BLaER1 treated with 17β-estradiol and CSF1 and Interleukin-3, amounts not matched to agents 10 nM and 100 nM (cell line): ENCODE measurements at regions not wholly inside any gene's neighbourhood (a gene's known extent, or its start where the extent isn't known, plus 50 kb on each side); places are given as distances from the start of the nearest gene placed in this dataset.

Experiments
- H3K27ac ChIP-seq, 11 experiments: shearing (Covaris generic); formaldehyde crosslinking; 2 replicates each; pipeline ENCODE4 v1.8.1; 2022
- H3K27me3 ChIP-seq, 11 experiments: shearing (Covaris generic); formaldehyde crosslinking; 2 replicates each; pipeline ENCODE4 v1.8.1; 2022
- H3K36me3 ChIP-seq, 11 experiments: shearing (Covaris generic); formaldehyde crosslinking; 2 replicates each; pipeline ENCODE4 v1.8.1; 2022
- H3K4me1 ChIP-seq, 10 experiments: shearing (Covaris generic); formaldehyde crosslinking; 2 replicates each; pipeline ENCODE4 v1.8.1; 2022
- H3K4me2 ChIP-seq, 11 experiments: shearing (Covaris generic); formaldehyde crosslinking; 2 replicates each; pipeline ENCODE4 v1.8.1; 2022
- H3K4me3 ChIP-seq, 10 experiments: shearing (Covaris generic); formaldehyde crosslinking; 2 replicates each; pipeline ENCODE4 v1.8.1; 2022
- H3K9ac ChIP-seq, 11 experiments: shearing (Covaris generic); formaldehyde crosslinking; 2 replicates each; pipeline ENCODE4 v1.8.1; 2022
- H3K9me3 ChIP-seq, 11 experiments: shearing (Covaris generic); formaldehyde crosslinking; replicated peaks in 1 of 11; 2 replicates each; pipeline ENCODE4 v1.8.1; 2022
- H4K20me1 ChIP-seq, 11 experiments: shearing (Covaris generic); formaldehyde crosslinking; 2 replicates each; pipeline ENCODE4 v1.8.1; 2022
- Cebpa-rat ChIP-seq, 11 experiments: shearing (Covaris generic); IDR thresholded peaks; 2 replicates each; pipeline ENCODE4 v1.8.1; 2022

DNA sequence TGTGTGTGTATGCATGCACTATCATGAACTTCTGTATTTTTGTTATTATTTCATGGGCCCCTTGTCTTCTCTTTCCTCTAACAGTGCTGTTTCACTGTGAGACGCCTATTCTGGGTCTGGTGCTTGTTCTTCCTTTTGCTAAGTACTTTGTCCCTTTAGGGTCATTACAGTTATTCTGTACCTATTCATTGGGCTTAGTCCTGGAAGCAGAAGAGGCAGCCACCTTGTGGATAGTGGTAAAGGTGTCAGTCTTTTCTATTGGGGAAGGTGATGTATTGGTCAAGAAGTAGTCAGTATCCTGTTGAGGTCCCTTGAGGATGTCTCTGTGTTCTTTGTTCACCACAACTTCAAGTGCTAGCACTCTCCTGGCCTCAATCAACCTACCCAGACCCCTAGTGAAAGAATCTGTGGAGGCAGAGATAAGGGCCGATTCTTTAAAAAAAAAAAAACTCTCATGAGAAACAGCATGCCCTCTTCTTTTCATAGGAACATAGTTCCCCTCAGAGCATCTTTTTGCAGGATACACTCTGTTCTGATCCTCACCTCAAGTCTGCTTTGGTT lies 593.8 kb downstream of the SPRY1 start:
- Histone ChIP-seq H3K27me3 (no peaks in the 10 kb centered on the region), H3K9ac (no peak overlapping the region), H3K27ac (no peak overlapping the region), H4K20me1 (no peaks in the 10 kb centered on the region), H3K36me3 (no peaks in the 10 kb centered on the region), H3K9me3 (peaks cover 0 to 10% (median 0%) of the 10 kb centered on the region in 11 experiments; a peak in 6 of 22 replicates), H3K4me3 (no peak overlapping the region), H3K4me2 (no peak overlapping the region), H3K4me1 (peaks cover 0 to 10% (median 0%) of the 10 kb centered on the region in 10 experiments; a peak in 7 of 20 replicates)
- TF ChIP-seq Cebpa-rat (IDR thresholded peaks at IDR 0.05) = no peak

DNA sequence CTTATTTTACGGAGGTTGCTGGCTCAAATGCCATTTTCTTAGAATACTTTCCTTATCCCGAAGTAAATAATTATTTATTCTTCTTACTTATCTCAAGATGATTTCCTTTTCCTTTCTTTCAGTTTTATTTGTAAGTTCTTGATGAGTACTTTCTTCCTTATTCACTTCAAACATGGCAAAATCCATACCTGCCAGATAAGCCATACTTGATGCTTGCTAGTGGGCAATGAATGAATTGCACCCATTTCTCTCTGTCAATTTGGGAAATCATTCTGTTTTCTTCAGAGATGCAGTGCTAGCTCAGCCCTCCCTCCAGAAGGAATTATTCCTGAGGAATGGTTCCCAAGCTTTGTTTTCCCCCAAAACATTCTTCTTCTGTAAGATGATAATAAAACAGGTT lies 598.3 kb downstream of the SPRY1 start:
- H3K4me3 ChIP-seq = no peak overlapping the region
- no peak for TF ChIP-seq Cebpa-rat (IDR thresholded peaks at IDR 0.05)
- H3K9me3 ChIP-seq = peaks cover 0 to 10% (median 0%) of the 10 kb centered on the region in 11 experiments; a peak in 6 of 22 replicates
- H4K20me1 ChIP-seq = no peaks in the 10 kb centered on the region
- H3K36me3 ChIP-seq = no peaks in the 10 kb centered on the region
- no peak overlapping the region for H3K4me2 ChIP-seq
- no peaks in the 10 kb centered on the region for H3K27me3 ChIP-seq
- H3K9ac ChIP-seq = no peak overlapping the region
- peaks cover 0 to 34% (median 0%) of the 10 kb centered on the region in 10 experiments; a peak in 5 of 20 replicates for H3K4me1 ChIP-seq
- no peak overlapping the region for H3K27ac ChIP-seq

DNA sequence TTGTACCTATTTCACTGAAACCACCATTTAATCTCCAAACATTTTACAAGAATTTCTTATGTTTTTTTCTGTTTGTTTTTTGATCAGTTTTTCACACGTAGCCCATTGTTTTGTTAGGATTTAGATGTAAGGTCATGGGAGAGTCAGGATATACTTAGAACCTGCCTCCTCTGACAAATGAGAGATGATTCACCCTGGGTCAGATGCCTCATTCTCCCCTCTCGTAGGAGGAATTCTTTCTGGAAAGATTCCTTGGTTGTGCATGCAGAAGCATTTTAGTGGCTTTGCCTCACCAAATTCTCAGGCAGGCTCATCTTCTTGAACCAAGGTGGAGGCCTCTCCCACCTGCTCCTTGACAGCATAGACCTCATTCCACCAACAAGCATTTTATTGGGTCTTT lies 599.3 kb downstream of the SPRY1 start:
- Histone ChIP-seq H3K4me2 (peak overlapping the region in 1 of 11 experiments; percentile 49; a peak in 3 of 22 replicates), H3K9ac (no peak overlapping the region), H3K27ac (no peak overlapping the region)

DNA sequence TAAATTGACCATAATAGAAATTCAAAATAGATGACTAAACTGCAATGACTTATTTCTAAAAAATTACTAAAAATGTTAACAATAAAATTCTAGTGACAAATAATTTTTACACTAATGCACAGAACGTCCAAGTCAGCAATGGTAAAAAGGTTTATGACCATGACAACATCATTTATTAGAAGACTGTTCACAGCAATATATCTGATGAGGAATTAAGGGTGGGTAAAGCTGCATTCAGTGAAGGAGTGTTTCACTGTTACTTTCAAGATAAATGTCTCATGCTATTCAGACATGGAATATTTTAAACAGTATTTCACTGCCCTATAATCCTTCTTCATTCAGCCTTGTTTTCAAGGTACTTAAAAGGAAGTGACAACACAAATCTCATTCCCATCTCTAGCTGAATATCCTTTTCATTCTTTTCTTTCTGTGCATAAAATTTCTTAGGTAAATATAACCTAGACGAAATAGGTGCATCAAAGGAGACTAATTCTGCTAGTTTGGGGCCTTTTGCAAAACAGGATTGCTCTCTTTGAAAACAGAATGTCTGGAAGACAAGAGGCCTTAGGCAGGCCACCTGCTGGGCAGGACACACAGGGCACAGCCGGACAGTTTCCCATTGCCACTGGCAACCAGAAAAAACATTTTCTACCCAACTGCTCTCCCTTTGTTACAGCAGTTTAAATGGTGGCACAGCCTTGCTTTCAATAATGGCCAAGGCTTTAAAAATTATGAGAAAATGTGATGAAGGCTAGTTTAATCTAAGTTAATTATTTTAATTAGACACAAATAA lies 600.3 kb downstream of the SPRY1 start:
- TF ChIP-seq Cebpa-rat (IDR thresholded peaks at IDR 0.05) = no peak

More for the DNA sequence above, 599.3 kb downstream of the SPRY1 start:
- Histone ChIP-seq H4K20me1 (no peaks in the 10 kb centered on the region), H3K9me3 (peaks cover 0 to 10% (median 0%) of the 10 kb centered on the region in 11 experiments; a peak in 6 of 22 replicates), H3K27me3 (no peaks in the 10 kb centered on the region), H3K4me3 (no peak overlapping the region), H3K36me3 (no peaks in the 10 kb centered on the region), H3K4me1 (peaks cover 0 to 34% (median 0%) of the 10 kb centered on the region in 10 experiments; a peak in 5 of 20 replicates)
- TF ChIP-seq Cebpa-rat (IDR thresholded peaks at IDR 0.05) = no peak

DNA sequence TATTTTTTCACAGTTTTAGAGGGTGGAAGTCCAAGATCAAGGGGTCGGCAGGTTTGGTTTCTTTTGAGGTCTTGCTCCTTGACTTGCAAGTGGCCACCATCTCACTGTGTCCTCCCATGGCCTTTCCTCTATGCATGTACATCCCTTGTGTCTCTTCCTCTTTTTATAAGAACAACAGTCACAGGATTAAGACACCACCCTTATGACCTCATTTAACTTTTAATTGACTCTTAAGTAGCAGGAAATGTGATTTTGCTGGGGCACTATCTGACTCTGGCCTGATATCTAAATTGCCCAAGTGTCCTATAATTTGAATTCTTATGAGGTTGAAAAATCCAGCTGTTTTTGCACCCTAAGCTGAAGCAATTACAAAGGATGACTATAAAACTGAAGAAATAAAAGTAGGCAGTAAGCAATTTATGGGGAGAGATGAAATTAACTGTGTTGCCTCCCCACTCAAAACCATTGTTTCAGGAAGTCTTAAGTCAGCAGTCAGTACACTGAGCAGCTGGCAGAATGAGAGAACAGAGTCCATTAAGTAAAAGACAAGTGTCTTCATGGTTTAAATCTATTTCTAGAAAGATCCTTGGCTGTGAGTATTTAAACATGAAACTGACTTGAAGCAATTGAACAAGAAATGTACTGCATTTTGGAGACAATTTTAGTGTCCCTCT lies 601.3 kb downstream of the SPRY1 start:
- Histone ChIP-seq H3K27me3 (no peaks in the 10 kb centered on the region), H3K9me3 (no peaks in the 10 kb centered on the region), H3K4me1 (peaks cover 0 to 34% (median 0%) of the 10 kb centered on the region in 10 experiments; a peak in 5 of 20 replicates), H3K9ac (peak overlapping the region in 1 of 11 experiments; percentile 53; a peak in 2 of 22 replicates), H4K20me1 (no peaks in the 10 kb centered on the region), H3K4me2 (peak overlapping the region in 3 of 11 experiments; percentile 3 to 71 (median 62); a peak in 4 of 22 replicates), H3K27ac (peak overlapping the region in 3 of 11 experiments; percentile 41 to 83 (median 77); a peak in 6 of 22 replicates), H3K36me3 (no peaks in the 10 kb centered on the region), H3K4me3 (no peak overlapping the region)
- no peak for TF ChIP-seq Cebpa-rat (IDR thresholded peaks at IDR 0.05)

More for the DNA sequence above, 600.3 kb downstream of the SPRY1 start:
- Histone ChIP-seq H3K4me3 (no peak overlapping the region), H3K36me3 (no peaks in the 10 kb centered on the region), H3K27me3 (no peaks in the 10 kb centered on the region), H3K9me3 (peaks cover 0 to 6% (median 0%) of the 10 kb centered on the region in 11 experiments; a peak in 6 of 22 replicates), H3K4me2 (peak overlapping the region in 2 of 11 experiments; percentile 62 to 71; a peak in 3 of 22 replicates), H3K9ac (no peak overlapping the region), H4K20me1 (no peaks in the 10 kb centered on the region), H3K27ac (peak overlapping the region in 3 of 11 experiments; percentile 41 to 83 (median 77); a peak in 6 of 22 replicates), H3K4me1 (peaks cover 0 to 34% (median 0%) of the 10 kb centered on the region in 10 experiments; a peak in 5 of 20 replicates)

DNA sequence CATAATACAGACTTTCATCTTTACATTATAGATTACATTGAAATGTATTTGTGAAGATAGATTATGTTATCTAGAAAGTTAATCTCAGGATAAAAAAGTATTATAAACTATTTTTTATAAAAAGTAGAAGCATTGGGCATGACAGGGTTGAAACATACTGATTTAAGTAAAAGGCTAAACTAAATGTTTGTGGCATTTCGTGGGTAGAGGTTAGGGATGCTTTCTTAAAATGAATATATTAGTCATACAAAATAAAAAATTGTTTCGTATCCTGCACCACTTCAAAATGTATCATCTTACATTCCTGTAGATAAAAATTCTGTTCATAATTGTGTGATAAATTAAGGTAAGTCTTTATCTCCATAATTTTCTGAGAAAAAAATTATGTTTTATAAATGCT lies 603.6 kb downstream of the SPRY1 start:
- H3K27ac ChIP-seq = no peak overlapping the region
- H3K36me3 ChIP-seq = no peaks in the 10 kb centered on the region
- H3K4me1 ChIP-seq = peaks cover 0 to 34% (median 0%) of the 10 kb centered on the region in 10 experiments; a peak in 5 of 20 replicates
- no peaks in the 10 kb centered on the region for H3K9me3 ChIP-seq
- no peak for TF ChIP-seq Cebpa-rat (IDR thresholded peaks at IDR 0.05)
- H4K20me1 ChIP-seq = no peaks in the 10 kb centered on the region
- no peak overlapping the region for H3K4me3 ChIP-seq
- no peak overlapping the region for H3K4me2 ChIP-seq
- H3K27me3 ChIP-seq = no peaks in the 10 kb centered on the region
- no peak overlapping the region for H3K9ac ChIP-seq

DNA sequence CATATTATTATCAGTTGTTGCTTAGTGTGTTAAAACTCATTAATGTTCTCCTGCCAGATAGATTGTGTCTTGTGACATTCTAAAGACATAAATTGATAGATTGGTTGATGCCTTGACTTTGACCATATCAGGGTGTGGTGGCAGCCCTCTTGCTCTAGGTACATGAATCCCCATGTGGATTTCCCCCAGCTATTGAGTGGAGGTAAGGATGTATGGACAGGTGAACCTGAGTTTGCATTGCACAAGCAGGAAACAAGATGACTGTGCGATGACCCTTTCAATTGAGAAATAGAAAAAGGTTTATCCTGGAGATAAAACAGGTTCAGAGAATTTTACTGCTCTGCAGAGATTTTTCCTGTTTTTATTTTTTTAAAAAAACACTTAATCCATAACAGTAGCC lies 619.2 kb downstream of the SPRY1 start:
- H3K4me2 ChIP-seq = no peak overlapping the region
- TF ChIP-seq Cebpa-rat (IDR thresholded peaks at IDR 0.05) = no peak
- H3K9me3 ChIP-seq = 0 out of 22 replicates have a peak, but pooled peaks cover 0 to 1% (median 0%) of the 10 kb centered on the region in 11 experiments
- H3K9ac ChIP-seq = no peak overlapping the region
- H3K4me3 ChIP-seq = no peak overlapping the region
- H3K27me3 ChIP-seq = no peaks in the 10 kb centered on the region
- H3K36me3 ChIP-seq = no peaks in the 10 kb centered on the region
- H3K4me1 ChIP-seq = peaks cover 15 to 22% (median 20%) of the 10 kb centered on the region in 10 experiments
- H3K27ac ChIP-seq = no peak overlapping the region
- no peaks in the 10 kb centered on the region for H4K20me1 ChIP-seq

DNA sequence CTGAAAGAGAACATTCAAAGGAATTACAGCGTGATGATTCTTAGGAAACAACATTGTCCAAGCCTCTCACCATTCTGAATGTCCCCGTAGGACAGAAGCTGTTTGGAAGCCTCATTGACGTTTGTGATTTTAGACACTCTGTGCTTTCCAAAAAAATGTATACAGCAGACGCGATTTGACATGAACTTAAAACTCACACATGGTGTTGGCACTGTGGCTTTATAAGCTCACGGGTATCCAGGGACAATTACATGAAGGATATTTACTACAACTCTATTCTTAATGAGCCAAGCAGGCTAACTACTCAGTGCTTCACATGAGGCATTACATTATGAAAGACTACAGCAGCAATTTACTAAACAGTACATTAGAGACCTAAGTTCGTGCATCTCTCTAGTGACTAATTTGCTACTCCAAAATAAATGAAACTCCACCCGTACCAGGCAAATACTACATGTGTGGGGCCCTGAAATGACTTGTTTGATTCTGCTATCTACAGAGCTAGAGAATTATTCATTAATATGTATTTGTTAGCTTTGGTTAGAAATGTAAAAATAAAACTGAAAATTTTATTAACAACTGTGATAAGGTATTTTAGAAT lies 620.7 kb downstream of the SPRY1 start:
- H3K27me3 ChIP-seq = no peaks in the 10 kb centered on the region
- no peaks in the 10 kb centered on the region for H3K36me3 ChIP-seq
- no peak overlapping the region for H3K4me2 ChIP-seq
- H3K27ac ChIP-seq = peak overlapping the region in 1 of 11 experiments; percentile 3; a peak in 1 of 22 replicates
- peaks cover 15 to 22% (median 20%) of the 10 kb centered on the region in 10 experiments for H3K4me1 ChIP-seq
- H4K20me1 ChIP-seq = no peaks in the 10 kb centered on the region
- H3K4me3 ChIP-seq = no peak overlapping the region
- no peak for TF ChIP-seq Cebpa-rat (IDR thresholded peaks at IDR 0.05)
- no peak overlapping the region for H3K9ac ChIP-seq
- peaks cover 0 to 12% (median 6%) of the 10 kb centered on the region in 11 experiments; a peak in 5 of 22 replicates for H3K9me3 ChIP-seq
